Epithelial cell of proximal tubule (primary cell): ENCODE measurements at regions not wholly inside any gene's neighbourhood (a gene's known extent, or its start where the extent isn't known, plus 50 kb on each side); places are given as distances from the start of the nearest gene placed in this dataset.
"Not testable (repeated sequence)": the region's sequence is repeated elsewhere in the genome, so short reads cannot be mapped to it uniquely, and the experiment has no call there.

Experiments used
- DNase-seq: peaks from one replicate; pipeline ENCODE4 v3.0.0-alpha.2; 2011; ENCODE audit warnings: low read depth
- H3K4me3 ChIP-seq: 2 replicates; pipeline ENCODE4 v1.5.1; 2011; ENCODE audit warnings: low read depth, mild to moderate bottlenecking, low read length
- CTCF ChIP-seq: conservative IDR thresholded peaks from 2 replicates; pipeline ENCODE4 v1.5.1; 2012; ENCODE audit warnings: low read depth, mild to moderate bottlenecking, low read length

DNA sequence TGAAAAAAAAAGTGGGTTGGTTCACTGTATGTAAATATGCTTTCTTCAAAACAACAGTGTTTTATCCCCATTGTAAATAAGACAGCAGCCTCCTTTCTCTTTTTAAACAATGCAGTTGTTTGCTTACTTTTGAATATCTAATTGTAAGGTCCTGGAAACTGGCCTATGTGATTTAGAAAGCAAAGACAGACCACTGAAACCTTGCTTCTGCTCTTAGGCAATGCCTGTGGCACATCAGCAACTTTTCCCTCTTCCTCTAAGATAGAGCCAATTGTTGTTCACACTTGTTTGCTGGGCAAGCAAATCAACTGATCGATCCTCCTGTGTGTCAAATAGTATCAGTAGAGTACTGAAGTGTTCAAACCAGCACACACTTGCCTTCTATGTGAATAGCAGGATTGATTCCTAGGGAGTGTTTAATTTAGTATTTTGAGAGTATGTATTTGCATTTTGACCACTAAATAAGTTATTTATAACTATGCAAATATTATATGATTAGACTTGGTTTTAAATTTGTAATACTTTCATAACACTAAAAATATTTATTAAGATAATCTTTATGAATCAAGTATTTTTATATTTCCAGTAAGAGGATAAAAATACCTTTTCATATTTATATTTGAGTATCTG lies 55.4 kb upstream of the GRPR start:
- H3K4me3 ChIP-seq = no peak overlapping the region

DNA sequence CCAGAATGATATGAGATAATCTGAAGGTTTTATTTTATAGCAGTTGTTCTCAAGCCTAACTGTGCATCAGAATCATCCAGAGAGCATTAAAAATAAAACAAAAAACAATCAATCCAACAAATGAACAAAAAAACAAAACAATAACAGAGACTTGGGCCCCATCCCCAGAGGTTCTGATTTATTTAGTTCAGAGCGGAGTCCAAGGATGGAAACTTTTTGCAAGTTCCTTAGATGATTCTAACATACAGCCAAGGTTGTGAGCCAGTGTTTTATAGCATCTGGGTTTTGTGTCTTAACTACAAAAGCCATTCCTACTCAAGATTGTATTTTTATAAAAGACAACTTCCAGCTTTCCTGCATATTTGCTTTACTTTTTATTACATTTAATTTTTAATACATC lies 59.4 kb upstream of the GRPR start:
- H3K4me3 ChIP-seq = no peak overlapping the region
- no peak for DNase-seq
- no peak for TF ChIP-seq CTCF

More for the DNA sequence above, 55.4 kb upstream of the GRPR start:
- TF ChIP-seq CTCF = no peak
- DNase-seq = no peak

- no peak for DNase-seq
- no peak for TF ChIP-seq CTCF
- H3K4me3 ChIP-seq = no peak overlapping the region
These were observed 60.2 kb upstream of the GRPR start for GRCh38 chrX:16063141-16063540.

- DNase-seq = no peak
- H3K4me3 ChIP-seq = no peak overlapping the region
- no peak for TF ChIP-seq CTCF
These were observed 62.1 kb upstream of the GRPR start for GRCh38 chrX:16061296-16061695.

GRCh38 chrX:16060252-16060651 lies 63.1 kb upstream of the GRPR start:
- TF ChIP-seq CTCF = no peak
- no peak overlapping the region for H3K4me3 ChIP-seq
- DNase-seq = no peak

- not testable (repeated sequence) for DNase-seq, H3K4me3 ChIP-seq
These were observed 74.2 kb upstream of the GRPR start for GRCh38 chrX:16049126-16049525.

GRCh38 chrX:16042980-16043379 lies 80.4 kb upstream of the GRPR start:
- TF ChIP-seq CTCF = no peak
- H3K4me3 ChIP-seq = no peak overlapping the region
- DNase-seq = no peak

GRCh38 chrX:16039834-16040233 lies 83.5 kb upstream of the GRPR start:
- no peak for DNase-seq
- no peak for TF ChIP-seq CTCF
- H3K4me3 ChIP-seq = no peak overlapping the region
